ENCODE measurements at regions not wholly inside any gene's neighbourhood (a gene's known extent, or its start where the extent isn't known, plus 50 kb on each side); places are given as distances from the start of the nearest gene placed in this dataset.

- Histone ChIP-seq H3K9me3 (ENCODE audit: control insufficient read depth, low read length) (no peaks in the 10 kb centered on the region), H3K4me1 (ENCODE audit: control insufficient read depth, insufficient read depth, low read length) (no peaks in the 10 kb centered on the region), H3K27ac (ENCODE audit: low read depth, low read length) (no peak overlapping the region), H3K9ac (ENCODE audit: extremely low read depth, low read length, poor library complexity, severe bottlenecking) (no peak overlapping the region), H3K27me3 (ENCODE audit: control insufficient read depth, insufficient read depth, low read length, poor library complexity, severe bottlenecking) (no peaks in the 10 kb centered on the region), H3K4me3 (ENCODE audit: low read length) (no peak overlapping the region), H3K36me3 (ENCODE audit: control insufficient read depth, insufficient read depth, low read length) (no peaks in the 10 kb centered on the region)
- H3K4me1 Mint-ChIP-seq = no peaks in the 10 kb centered on the region
- no peak for TF ChIP-seq CTCF (conservative IDR thresholded peaks at IDR 0.05)
- no peak overlapping the region for H3K27ac Mint-ChIP-seq
- no peaks in the 10 kb centered on the region for H3K36me3 Mint-ChIP-seq (ENCODE audit: low read depth)
- no peaks in the 10 kb centered on the region for H3K9me3 Mint-ChIP-seq
- H3K27me3 Mint-ChIP-seq (ENCODE audit: insufficient read depth) = peaks cover 15% of the 10 kb centered on the region
- H3K4me3 Mint-ChIP-seq = no peak overlapping the region
- WGBS, 2 experiments (ENCODE audit: insufficient coverage in 1 of 2, insufficient read length in 1 of 2) = 85 to 90% methylated on average over 5 to 8 of the region's 8 CpGs
- no peak for DNase-seq
Measured at GRCh38 chr2:66872986-66873754, 438.2 kb downstream of the MEIS1 start.

- no peak overlapping the region for H3K27ac Mint-ChIP-seq
- TF ChIP-seq CTCF (conservative IDR thresholded peaks at IDR 0.05) = no peak
- no peak overlapping the region for H3K9ac ChIP-seq (ENCODE audit: extremely low read depth, low read length, poor library complexity, severe bottlenecking)
Measured at GRCh38 chr2:66874411-66874810, 439.5 kb downstream of the MEIS1 start.

GRCh38 chr2:66875941-66876462, 441.1 kb downstream of the MEIS1 start:
- no peak overlapping the region for H3K27ac ChIP-seq (ENCODE audit: low read depth, low read length)

More at GRCh38 chr2:66874411-66874810, 439.5 kb downstream of the MEIS1 start:
- no peaks in the 10 kb centered on the region for H3K4me1 Mint-ChIP-seq
- H3K27me3 Mint-ChIP-seq (ENCODE audit: insufficient read depth) = peaks cover 11% of the 10 kb centered on the region
- no peak overlapping the region for H3K4me3 Mint-ChIP-seq
- H3K4me1 ChIP-seq (ENCODE audit: control insufficient read depth, insufficient read depth, low read length) = no peaks in the 10 kb centered on the region
- H3K4me3 ChIP-seq (ENCODE audit: low read length) = no peak overlapping the region
- H3K27ac ChIP-seq (ENCODE audit: low read depth, low read length) = no peak overlapping the region
- H3K9me3 ChIP-seq (ENCODE audit: control insufficient read depth, low read length) = peaks cover 4% of the 10 kb centered on the region
- whole genome bisulfite sequencing, 2 experiments (ENCODE audit: insufficient coverage in 1 of 2, insufficient read length in 1 of 2) = 91 to 100% methylated on average over 2 of the region's 2 CpGs
- no peaks in the 10 kb centered on the region for H3K36me3 Mint-ChIP-seq (ENCODE audit: low read depth)
- no peaks in the 10 kb centered on the region for H3K9me3 Mint-ChIP-seq
- no peaks in the 10 kb centered on the region for H3K27me3 ChIP-seq (ENCODE audit: control insufficient read depth, insufficient read depth, low read length, poor library complexity, severe bottlenecking)
- H3K36me3 ChIP-seq (ENCODE audit: control insufficient read depth, insufficient read depth, low read length) = no peaks in the 10 kb centered on the region
- DNase-seq = no peak

More at GRCh38 chr2:66875941-66876462, 441.1 kb downstream of the MEIS1 start:
- no peaks in the 10 kb centered on the region for H3K36me3 ChIP-seq (ENCODE audit: control insufficient read depth, insufficient read depth, low read length)
- no peaks in the 10 kb centered on the region for H3K27me3 ChIP-seq (ENCODE audit: control insufficient read depth, insufficient read depth, low read length, poor library complexity, severe bottlenecking)
- H3K9ac ChIP-seq (ENCODE audit: extremely low read depth, low read length, poor library complexity, severe bottlenecking) = no peak overlapping the region
- no peak for TF ChIP-seq CTCF (conservative IDR thresholded peaks at IDR 0.05)
- Mint-ChIP-seq H3K27ac (no peak overlapping the region), H3K27me3 (ENCODE audit: insufficient read depth) (peaks cover 7% of the 10 kb centered on the region), H3K4me3 (no peak overlapping the region), H3K36me3 (ENCODE audit: low read depth) (no peaks in the 10 kb centered on the region), H3K9me3 (peaks cover 4% of the 10 kb centered on the region), H3K4me1 (no peaks in the 10 kb centered on the region)
- DNase-seq = no peak
- no peaks in the 10 kb centered on the region for H3K4me1 ChIP-seq (ENCODE audit: control insufficient read depth, insufficient read depth, low read length)
- 87 to 100% methylated on average over 1 to 2 of the region's 2 CpGs for WGBS, 2 experiments (ENCODE audit: insufficient coverage in 1 of 2, insufficient read length in 1 of 2)
- peaks cover 4% of the 10 kb centered on the region for H3K9me3 ChIP-seq (ENCODE audit: control insufficient read depth, low read length)
- no peak overlapping the region for H3K4me3 ChIP-seq (ENCODE audit: low read length)
